GM23248 (cell line): ENCODE measurements at regions not wholly inside any gene's neighbourhood (a gene's known extent, or its start where the extent isn't known, plus 50 kb on each side); places are given as distances from the start of the nearest gene placed in this dataset.
"Not testable (repeated sequence)": the region's sequence is repeated elsewhere in the genome, so short reads cannot be mapped to it uniquely, and the experiment has no call there.

Experiments
- DNase-seq: peaks from one replicate; pipeline ENCODE4 v3.0.0-alpha.2; 2015
- H2AFZ ChIP-seq: fragments of 200-600 bp; sonication (generic); 2 replicates; pipeline ENCODE4 v1.6.1; 2016; ENCODE audit warnings: antibody characterized with exemption
- H3F3A ChIP-seq: fragments of 200-600 bp; sonication (generic); 2 replicates; pipeline ENCODE4 v1.6.1; 2016; ENCODE audit warnings: mild to moderate bottlenecking, antibody characterized with exemption, mixed run types; ENCODE audit not compliant: insufficient read depth
- H3K27ac ChIP-seq: fragments of 200-600 bp; sonication (generic); 2 replicates; pipeline ENCODE4 v1.5.1; 2016; ENCODE audit warnings: mild to moderate bottlenecking
- H3K27me3 ChIP-seq: fragments of 200-600 bp; sonication (generic); replicated peaks from 2 replicates; pipeline ENCODE4 v1.6.1; 2016; ENCODE audit warnings: mild to moderate bottlenecking; ENCODE audit not compliant: insufficient read depth
- H3K36me3 ChIP-seq: fragments of 200-600 bp; sonication (generic); 2 replicates; pipeline ENCODE4 v1.6.1; 2016; ENCODE audit warnings: low read depth, mild to moderate bottlenecking
- H3K4me1 ChIP-seq: fragments of 200-600 bp; sonication (generic); 2 replicates; pipeline ENCODE4 v1.6.1; 2016; ENCODE audit warnings: mild to moderate bottlenecking; ENCODE audit not compliant: insufficient read depth
- H3K4me2 ChIP-seq: fragments of 200-600 bp; sonication (generic); one replicate; pipeline ENCODE4 v1.6.1; 2016; ENCODE audit warnings: mild to moderate bottlenecking; ENCODE audit not compliant: unreplicated experiment
- H3K4me3 ChIP-seq: fragments of 200-600 bp; sonication (generic); 2 replicates; pipeline ENCODE4 v1.5.1; 2016; ENCODE audit warnings: mild to moderate bottlenecking
- H3K79me2 ChIP-seq: fragments of 200-600 bp; sonication (generic); 2 replicates; pipeline ENCODE4 v1.6.1; 2016; ENCODE audit warnings: mild to moderate bottlenecking; ENCODE audit not compliant: insufficient read depth
- H3K9ac ChIP-seq: fragments of 200-600 bp; sonication (generic); 2 replicates; pipeline ENCODE4 v1.6.1; 2016; ENCODE audit warnings: mild to moderate bottlenecking
- H3K9me2 ChIP-seq: fragments of 200-600 bp; sonication (generic); 2 replicates; pipeline ENCODE4 v1.6.1; 2016; ENCODE audit warnings: mixed run types, mild to moderate bottlenecking, moderate library complexity; ENCODE audit not compliant: insufficient read depth
- H3K9me3 ChIP-seq: fragments of 200-600 bp; sonication (generic); one replicate; pipeline ENCODE4 v1.6.1; 2017; ENCODE audit warnings: low read depth
- H4K20me1 ChIP-seq: fragments of 200-600 bp; sonication (generic); 2 replicates; pipeline ENCODE4 v1.6.0; 2016; ENCODE audit not compliant: insufficient read depth
- EZH2 ChIP-seq: fragments of 200-600 bp; sonication (generic); IDR thresholded peaks from 2 replicates; pipeline ENCODE4 v1.6.1; 2018; ENCODE audit warnings: antibody characterized with exemption, mild to moderate bottlenecking; ENCODE audit not compliant: insufficient read depth, poor library complexity, severe bottlenecking
- EZH2phosphoT487 ChIP-seq: fragments of 200-600 bp; sonication (generic); IDR thresholded peaks from 2 replicates; pipeline ENCODE4 v1.6.1; 2018; ENCODE audit warnings: antibody characterized with exemption, moderate library complexity, mild to moderate bottlenecking, low read depth; ENCODE audit not compliant: insufficient read depth
- WGBS, 2 experiments: methylation state at CpG; one replicate each; pipeline ENCODE4 v1.1.6; 2015 to 2017; ENCODE audit warnings: low lambda C conversion rate in 2 of 2, low coverage in 1 of 2; ENCODE audit errors: missing lambda C conversion rate in 2 of 2; 5-methylcytosine and 5-hydroxymethylcytosine counted together
- in situ Hi-C: fragments of 300-500 bp; cut with MboI; formaldehyde crosslinking; loops from 2 replicates; pipeline ENCODE4 v1.15.0; 2020

GRCh38 chr4:124932447-124932846 is 219.9 kb upstream of the ANKRD50 start:
- H3K27ac ChIP-seq, result no peak overlapping the region
- in situ Hi-C loops, result no loop called here
- no peaks in the 10 kb centered on the region for H3K27me3 ChIP-seq
- no peak for DNase-seq
- no peaks in the 10 kb centered on the region for H4K20me1 ChIP-seq
- H3K9me2 ChIP-seq, result no peaks in the 10 kb centered on the region
- H3K9me3 ChIP-seq, result no peaks in the 10 kb centered on the region
- H3K36me3 ChIP-seq, result no peaks in the 10 kb centered on the region
- H3K4me3 ChIP-seq, result no peak overlapping the region
- H3K4me1 ChIP-seq, result peaks cover 6% of the 10 kb centered on the region; the same call in 1 of the 2 replicates
- no peak overlapping the region for H3K4me2 ChIP-seq
- H2AFZ ChIP-seq, result no peak overlapping the region
- H3F3A ChIP-seq, result no peaks in the 10 kb centered on the region; the same call in 1 of the 2 replicates
- 72 to 77% methylated on average over 1 of the region's 1 CpG for WGBS, 2 experiments
- H3K79me2 ChIP-seq, result no peaks in the 10 kb centered on the region
- H3K9ac ChIP-seq, result no peak overlapping the region
- TF ChIP-seq EZH2 (no peak), EZH2phosphoT487 (no peak)

GRCh38 chr4:124931050-124931449 is 218.5 kb upstream of the ANKRD50 start:
- H3K4me2 ChIP-seq, result no peak overlapping the region
- 61 to 76% methylated on average over 1 of the region's 1 CpG for WGBS, 2 experiments

GRCh38 chr4:124922748-124923147 is 210.2 kb upstream of the ANKRD50 start:
- H3K36me3 ChIP-seq, H3K4me3 ChIP-seq, H2AFZ ChIP-seq, H3K4me1 ChIP-seq, in situ Hi-C loops, H3K27ac ChIP-seq, H3K4me2 ChIP-seq, H3K27me3 ChIP-seq, H3K9me3 ChIP-seq, H3K9ac ChIP-seq, H3K9me2 ChIP-seq, H4K20me1 ChIP-seq, H3F3A ChIP-seq, DNase-seq, H3K79me2 ChIP-seq: not testable (repeated sequence)
- WGBS, 2 experiments, result 90 to 93% methylated on average over 9 to 12 of the region's 12 CpGs

More at GRCh38 chr4:124931050-124931449, 218.5 kb upstream of the ANKRD50 start:
- H3K9me2 ChIP-seq, result no peaks in the 10 kb centered on the region
- H3K27ac ChIP-seq, result no peak overlapping the region
- no peak for TF ChIP-seq EZH2phosphoT487
- TF ChIP-seq EZH2, result no peak
- in situ Hi-C loops, result no loop called here
- no peaks in the 10 kb centered on the region for H3F3A ChIP-seq
- H3K79me2 ChIP-seq, result no peaks in the 10 kb centered on the region
- H3K27me3 ChIP-seq, result no peaks in the 10 kb centered on the region
- no peak overlapping the region for H3K4me3 ChIP-seq
- H3K9me3 ChIP-seq, result no peaks in the 10 kb centered on the region
- H3K36me3 ChIP-seq, result no peaks in the 10 kb centered on the region
- no peaks in the 10 kb centered on the region for H4K20me1 ChIP-seq
- H2AFZ ChIP-seq, result no peak overlapping the region
- H3K4me1 ChIP-seq, result no peaks in the 10 kb centered on the region; the same call in 1 of the 2 replicates
- DNase-seq, result no peak
- H3K9ac ChIP-seq, result no peak overlapping the region

GRCh38 chr4:124918559-124919122 is 206.1 kb upstream of the ANKRD50 start:
- H3K27me3 ChIP-seq, result no peaks in the 10 kb centered on the region
- DNase-seq, result no peak
- no peaks in the 10 kb centered on the region for H4K20me1 ChIP-seq
- no peak for TF ChIP-seq EZH2
- TF ChIP-seq EZH2phosphoT487, result no peak
- no peaks in the 10 kb centered on the region for H3K36me3 ChIP-seq
- in situ Hi-C loops, result no loop called here
- 0 out of 2 replicates have a peak overlapping the region, but pooled peaks have one; percentile 24 for H2AFZ ChIP-seq
- no peak overlapping the region for H3K4me2 ChIP-seq
- no peak overlapping the region for H3K4me3 ChIP-seq
- H3K9me2 ChIP-seq, result no peaks in the 10 kb centered on the region
- H3K9me3 ChIP-seq, result no peaks in the 10 kb centered on the region
- no peaks in the 10 kb centered on the region for H3F3A ChIP-seq
- WGBS, 2 experiments, result 47 to 48% methylated on average over 3 of the region's 3 CpGs
- H3K27ac ChIP-seq, result no peak overlapping the region
- H3K4me1 ChIP-seq, result no peaks in the 10 kb centered on the region
- H3K9ac ChIP-seq, result no peak overlapping the region
- H3K79me2 ChIP-seq, result no peaks in the 10 kb centered on the region

GRCh38 chr4:124915073-124915472 is 202.5 kb upstream of the ANKRD50 start:
- Histone ChIP-seq H3F3A (no peaks in the 10 kb centered on the region), H4K20me1 (no peaks in the 10 kb centered on the region), H3K4me1 (no peaks in the 10 kb centered on the region), H3K27me3 (no peaks in the 10 kb centered on the region), H3K9me2 (no peaks in the 10 kb centered on the region), H3K36me3 (no peaks in the 10 kb centered on the region), H3K27ac (no peak overlapping the region), H2AFZ (no peak overlapping the region), H3K4me3 (no peak overlapping the region), H3K9me3 (no peaks in the 10 kb centered on the region), H3K9ac (no peak overlapping the region), H3K4me2 (no peak overlapping the region), H3K79me2 (no peaks in the 10 kb centered on the region)
- DNase-seq, result no peak
- TF ChIP-seq EZH2 (no peak), EZH2phosphoT487 (no peak)
- in situ Hi-C loops, result no loop called here
- 80 to 85% methylated on average over 1 of the region's 1 CpG for WGBS, 2 experiments
